Aorta (tissue), 5 donors: ENCODE measurements at regions not wholly inside any gene's neighbourhood (a gene's known extent, or its start where the extent isn't known, plus 50 kb on each side); places are given as distances from the start of the nearest gene placed in this dataset.
A peak's percentile ranks its signal among the peaks of the same experiment; 100 is the strongest.
"Not testable (repeated sequence)": the region's sequence is repeated elsewhere in the genome, so short reads cannot be mapped to it uniquely, and the experiment has no call there.

Experiments used
- ATAC-seq: fragments of 200-7000 bp; cut with Tn5 transposase; one replicate; pipeline ENCODE4 v1.9.1; 2022; ENCODE audit warnings: moderate library complexity; ENCODE audit not compliant: low FRiP score
- DNase-seq, 2 donors: peaks; one replicate each; pipeline ENCODE4 v3.0.0-alpha.2; 2020
- H3K27ac ChIP-seq, 2 donors: one replicate each; pipeline ENCODE4 v1.5.1; 2013; ENCODE audit warnings: low read length in 2 of 2, mild to moderate bottlenecking in 2 of 2, moderate library complexity in 2 of 2, control low read depth in 1 of 2, inconsistent platforms in 1 of 2, low read depth in 1 of 2
- H3K27me3 ChIP-seq, 2 donors: one replicate each; pipeline ENCODE4 v1.6.1; 2013; ENCODE audit warnings: control low read depth in 1 of 2, low read length in 1 of 2, mild to moderate bottlenecking in 1 of 2, moderate library complexity in 1 of 2; ENCODE audit not compliant: insufficient read depth in 2 of 2, control insufficient read depth in 1 of 2
- H3K36me3 ChIP-seq, 2 donors: one replicate each; pipeline ENCODE4 v1.6.1; 2013; ENCODE audit warnings: control low read depth in 1 of 2, low read length in 1 of 2, mild to moderate bottlenecking in 1 of 2; ENCODE audit not compliant: insufficient read depth in 2 of 2, control insufficient read depth in 1 of 2
- H3K4me1 ChIP-seq, 2 donors: one replicate each; pipeline ENCODE4 v1.6.1; 2013; ENCODE audit warnings: low read length in 2 of 2, control low read depth in 1 of 2, mild to moderate bottlenecking in 1 of 2, moderate library complexity in 1 of 2; ENCODE audit not compliant: insufficient read depth in 2 of 2, control insufficient read depth in 1 of 2
- H3K4me3 ChIP-seq, 2 donors: one replicate each; pipeline ENCODE4 v1.5.1; 2013; ENCODE audit warnings: low read length in 2 of 2, control low read depth in 1 of 2, mild to moderate bottlenecking in 1 of 2
- H3K9me3 ChIP-seq: one replicate; pipeline ENCODE4 v1.6.1; 2013; ENCODE audit warnings: mild to moderate bottlenecking, low read length; ENCODE audit not compliant: control insufficient read depth
- WGBS, 2 donors: extraction: QIAGEN DNeasy Blood & Tissue Kit; methylation state at CpG; one replicate each; pipeline ENCODE4 v1.1.7; 2013; 5-methylcytosine and 5-hydroxymethylcytosine counted together
- intact Hi-C, 2 donors: fragments of 100-400 bp; cut with DNase I; formaldehyde crosslinking; loops; one replicate each; pipeline versions ENCODE4 v1.14.2 to v1.15.0; 2022
- donor health status: healthy with polysubstance abuse.
- donor health status: Bipolar disorder and iron deficiency.
- donor health status: DM: no; HTN: no; CAD: no.
- donor health status: DM: no; HTN: no; CAD: no.
- donor health status: DM: yes; HTN: yes; CAD: no.

DNA sequence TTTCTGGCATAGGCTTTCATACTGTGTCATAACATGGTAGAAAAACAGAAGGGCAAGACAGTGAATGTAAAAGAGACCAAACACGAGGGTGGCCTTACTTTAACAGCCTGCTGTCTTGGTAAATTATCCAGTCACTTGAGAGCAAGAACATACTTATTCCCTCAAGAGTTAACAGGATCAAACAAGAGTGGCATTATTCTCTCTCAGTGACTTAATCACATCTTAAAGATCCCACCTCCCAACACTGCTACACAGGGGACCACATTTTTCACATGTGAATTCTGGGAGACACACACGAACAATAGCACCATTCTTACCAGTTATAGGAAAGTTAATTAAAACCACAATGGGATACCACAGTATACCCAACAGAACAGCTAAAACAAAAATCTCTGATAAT is 898.0 kb upstream of the C9orf72 start:
- ATAC-seq (no peak), DNase-seq (no peak)
- Histone ChIP-seq H3K4me1 (no peaks in the 10 kb centered on the region), H3K36me3 (no peaks in the 10 kb centered on the region), H3K9me3 (peaks cover 1% of the 10 kb centered on the region), H3K27ac (no peak overlapping the region), H3K4me3 (no peak overlapping the region), H3K27me3 (no peaks in the 10 kb centered on the region)
- WGBS, 2 donors, result 51 to 58% methylated on average over 2 of the region's 2 CpGs
- intact Hi-C loops, result no loop called here

- DNase-seq, result no peak
- H3K4me3 ChIP-seq, result no peak overlapping the region
Observed at GRCh38 chr9:28487561-28487960, 914.3 kb upstream of the C9orf72 start.

GRCh38 chr9:28491121-28491520 is 917.8 kb upstream of the C9orf72 start:
- H3K27me3 ChIP-seq, result no peaks in the 10 kb centered on the region
- ATAC-seq (no peak), DNase-seq (no peak)

More at GRCh38 chr9:28487561-28487960, 914.3 kb upstream of the C9orf72 start:
- Histone ChIP-seq H3K27me3 (no peaks in the 10 kb centered on the region), H3K36me3 (no peaks in the 10 kb centered on the region), H3K9me3 (no peaks in the 10 kb centered on the region), H3K4me1 (no peaks in the 10 kb centered on the region), H3K27ac (no peak overlapping the region)
- intact Hi-C loops, result no loop called here
- ATAC-seq, result no peak
- WGBS, 2 donors, result 76 to 79% methylated on average over 1 of the region's 1 CpG

DNA sequence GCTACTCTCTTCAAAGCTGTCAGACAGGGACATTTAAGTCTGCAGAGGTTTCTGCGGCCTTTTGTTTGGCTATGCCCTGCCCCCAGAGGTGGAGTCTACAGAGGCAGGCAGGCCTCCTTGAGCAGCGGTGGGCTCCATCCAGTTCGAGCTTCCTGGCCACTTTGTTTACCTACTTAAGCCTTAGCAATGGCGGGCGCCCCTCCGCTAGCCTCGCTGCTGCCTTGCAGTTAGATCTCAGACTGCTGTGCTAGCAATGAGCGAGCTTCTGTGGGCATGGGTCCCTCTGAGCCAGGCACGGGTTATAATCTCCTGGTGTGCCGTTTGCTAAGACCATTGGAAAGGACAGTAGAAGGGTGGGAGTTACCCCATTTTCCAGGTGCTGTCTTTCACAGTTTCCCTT is 924.9 kb upstream of the C9orf72 start:
- H3K36me3 ChIP-seq, H3K4me3 ChIP-seq, ATAC-seq, H3K9me3 ChIP-seq, H3K27me3 ChIP-seq, intact Hi-C loops, H3K4me1 ChIP-seq, H3K27ac ChIP-seq: not testable (repeated sequence)
- WGBS, 2 donors, result 88 to 89% methylated on average over 10 of the region's 10 CpGs
- peak in 1 of 2 donors; percentile 42 for DNase-seq

More at GRCh38 chr9:28491121-28491520, 917.8 kb upstream of the C9orf72 start:
- intact Hi-C loops, result no loop called here
- Histone ChIP-seq H3K27ac (no peak overlapping the region), H3K9me3 (no peaks in the 10 kb centered on the region), H3K4me3 (no peak overlapping the region), H3K36me3 (no peaks in the 10 kb centered on the region), H3K4me1 (no peaks in the 10 kb centered on the region)

- WGBS, 2 donors, result 66 to 73% methylated on average over 3 of the region's 3 CpGs
- no peaks in the 10 kb centered on the region for H3K36me3 ChIP-seq
- DNase-seq (no peak), ATAC-seq (no peak)
- no peaks in the 10 kb centered on the region for H3K27me3 ChIP-seq
- no peaks in the 10 kb centered on the region for H3K9me3 ChIP-seq
- H3K4me3 ChIP-seq, result no peak overlapping the region
- H3K4me1 ChIP-seq, result no peaks in the 10 kb centered on the region
- intact Hi-C loops, result no loop called here
- no peak overlapping the region for H3K27ac ChIP-seq
Observed at GRCh38 chr9:28502189-28502588, 928.9 kb upstream of the C9orf72 start.

- no peak overlapping the region for H3K4me3 ChIP-seq
- intact Hi-C loops, result no loop called here
- WGBS, 2 donors, result 43 to 50% methylated on average over 2 of the region's 2 CpGs
- no peaks in the 10 kb centered on the region for H3K4me1 ChIP-seq
- DNase-seq (no peak), ATAC-seq (no peak)
- no peaks in the 10 kb centered on the region for H3K9me3 ChIP-seq
- no peak overlapping the region for H3K27ac ChIP-seq
- H3K27me3 ChIP-seq, result no peaks in the 10 kb centered on the region
- H3K36me3 ChIP-seq, result no peaks in the 10 kb centered on the region
Observed at GRCh38 chr9:28502741-28503140, 929.5 kb upstream of the C9orf72 start.

DNA sequence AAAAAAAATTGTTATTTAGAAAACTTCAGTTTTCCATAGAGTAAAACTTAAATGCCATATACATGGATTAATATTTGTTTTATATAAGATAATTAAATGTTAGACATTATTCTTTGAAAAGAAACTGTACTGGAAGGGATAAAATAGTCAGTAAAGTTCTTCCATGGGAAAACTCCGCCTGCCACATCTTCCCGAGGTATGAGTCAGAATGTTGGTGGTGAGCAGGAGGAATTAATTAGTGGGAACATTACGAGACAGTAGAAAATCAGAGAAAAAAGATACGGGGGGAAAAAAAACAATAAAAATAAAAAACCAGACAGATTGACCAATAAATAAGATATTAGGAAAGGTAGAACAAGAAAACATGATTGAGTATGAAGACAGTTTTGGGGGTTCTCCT is 930.3 kb upstream of the C9orf72 start:
- H3K9me3 ChIP-seq, result no peaks in the 10 kb centered on the region
- WGBS, 2 donors, result 60 to 68% methylated on average over 4 of the region's 4 CpGs
- H3K27ac ChIP-seq, result no peak overlapping the region
- H3K4me3 ChIP-seq, result no peak overlapping the region
- intact Hi-C loops, result no loop called here
- no peak for DNase-seq
- no peaks in the 10 kb centered on the region for H3K36me3 ChIP-seq
- H3K4me1 ChIP-seq, result no peaks in the 10 kb centered on the region
- H3K27me3 ChIP-seq, result no peaks in the 10 kb centered on the region
- no peak for ATAC-seq

DNA sequence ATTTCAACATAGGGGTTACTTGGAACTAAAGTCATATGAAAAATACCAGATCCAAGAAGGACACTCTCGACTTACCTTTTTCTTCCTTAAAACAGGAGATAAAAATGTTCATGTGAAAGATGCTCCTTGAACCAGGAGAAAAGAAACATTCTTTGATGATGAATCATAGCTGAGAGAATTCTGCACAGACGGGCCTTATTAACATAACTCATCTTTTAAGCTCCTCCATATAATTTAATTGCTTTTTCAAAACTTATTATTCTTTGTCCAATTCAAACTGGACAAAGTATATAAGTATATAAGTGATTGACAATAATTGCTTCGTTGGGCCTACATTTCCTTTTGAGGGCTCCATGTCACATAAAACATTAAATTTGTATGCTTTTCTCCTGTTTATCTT is 945.2 kb upstream of the C9orf72 start:
- DNase-seq, result no peak
- H3K27me3 ChIP-seq, result no peaks in the 10 kb centered on the region
- WGBS, 2 donors, result 55 to 66% methylated on average over 3 of the region's 3 CpGs
- intact Hi-C loops, result no loop called here
- no peaks in the 10 kb centered on the region for H3K36me3 ChIP-seq
- no peak overlapping the region for H3K4me3 ChIP-seq
- H3K27ac ChIP-seq, result no peak overlapping the region
- H3K4me1 ChIP-seq, result no peaks in the 10 kb centered on the region
- ATAC-seq, result no peak
- H3K9me3 ChIP-seq, result no peaks in the 10 kb centered on the region

- not testable (repeated sequence) for H3K36me3 ChIP-seq, H3K4me3 ChIP-seq, H3K4me1 ChIP-seq, H3K27me3 ChIP-seq, ATAC-seq, H3K9me3 ChIP-seq, DNase-seq, H3K27ac ChIP-seq
- intact Hi-C loops, result loop anchor here in 1 of 2 donors (10.0 kb wide), 1 partner anchor 60 kb away; no protein-coding TSS in a partner anchor
- WGBS, 2 donors, result 81 to 84% methylated on average over 6 of the region's 6 CpGs
Observed at GRCh38 chr9:28524309-28524708, 951.0 kb upstream of the C9orf72 start.
